Stimulated activated memory B cell treated with anti-CD40 and anti-IgM and Interleukin-4, amounts not matched to agents 10 μg/mL and 1 μg/mL and 100 μg/mL, for 72 hours (primary cell): ENCODE measurements at regions not wholly inside any gene's neighbourhood (a gene's known extent, or its start where the extent isn't known, plus 50 kb on each side); places are given as distances from the start of the nearest gene placed in this dataset.

Experiments
- ATAC-seq: fragments of 150-1000 bp; cut with Tn5 transposase; 2 replicates; pipeline ENCODE4 v1.10.0; 2021
- H3K27ac Mint-ChIP-seq: one replicate; pipeline ENCODE4 v1.8.0; 2022; ENCODE audit warnings: mild to moderate bottlenecking, mixed read lengths
- H3K27me3 Mint-ChIP-seq: one replicate; pipeline ENCODE4 v1.8.0; 2022; ENCODE audit warnings: mixed read lengths
- H3K36me3 Mint-ChIP-seq: one replicate; pipeline ENCODE4 v1.8.0; 2022; ENCODE audit warnings: mixed read lengths
- H3K4me1 Mint-ChIP-seq: one replicate; pipeline ENCODE4 v1.8.0; 2022; ENCODE audit warnings: mixed read lengths
- H3K4me3 Mint-ChIP-seq: one replicate; pipeline ENCODE4 v1.8.0; 2022; ENCODE audit warnings: mild to moderate bottlenecking, moderate library complexity, mixed read lengths
- H3K9me3 Mint-ChIP-seq: one replicate; pipeline ENCODE4 v1.8.0; 2022; ENCODE audit warnings: mixed read lengths

DNA sequence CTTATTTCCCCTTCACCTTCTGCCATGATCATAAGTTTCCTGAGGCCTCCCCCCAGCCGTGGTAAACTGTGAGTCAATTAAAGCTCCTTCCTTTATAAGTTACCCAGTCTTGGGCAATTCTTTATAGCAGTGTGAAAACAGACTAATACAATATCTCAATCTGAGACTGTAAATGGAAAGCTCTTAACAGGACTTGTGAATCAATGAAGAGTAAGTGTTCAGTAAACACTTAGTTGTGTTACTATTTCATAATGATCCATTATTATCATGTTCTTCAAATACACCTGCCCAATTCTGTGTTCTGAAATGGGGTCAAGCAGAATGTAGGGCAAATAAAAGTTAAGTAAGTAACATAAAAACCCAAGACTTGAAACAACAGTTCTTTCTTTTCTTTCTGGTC is 266.2 kb downstream of the TENT5A start:
- H3K36me3 Mint-ChIP-seq = no peaks in the 10 kb centered on the region
- H3K4me1 Mint-ChIP-seq = no peaks in the 10 kb centered on the region
- no peak overlapping the region for H3K27ac Mint-ChIP-seq
- H3K27me3 Mint-ChIP-seq = no peaks in the 10 kb centered on the region
- no peaks in the 10 kb centered on the region for H3K9me3 Mint-ChIP-seq
- ATAC-seq = no peak
- H3K4me3 Mint-ChIP-seq = no peak overlapping the region

DNA sequence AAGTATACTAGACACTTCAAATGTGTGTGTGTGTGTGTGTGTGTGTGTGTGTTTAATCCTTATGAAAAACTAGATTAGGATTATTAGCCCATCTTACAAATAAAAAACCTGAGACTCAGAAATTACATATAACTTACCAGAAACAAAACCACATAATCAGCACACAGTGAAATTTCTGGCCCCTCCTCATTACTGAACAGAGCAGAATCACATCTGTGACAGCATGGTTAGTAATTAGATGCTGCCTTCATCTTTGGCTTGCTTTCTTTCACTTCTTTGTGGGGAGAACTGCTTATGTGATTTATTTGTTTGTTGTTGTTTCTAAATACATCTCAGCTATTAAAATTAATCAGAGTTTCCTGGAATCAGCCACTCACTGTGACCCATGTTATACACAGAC is 267.1 kb downstream of the TENT5A start:
- no peak overlapping the region for H3K27ac Mint-ChIP-seq
- ATAC-seq = no peak
- no peaks in the 10 kb centered on the region for H3K4me1 Mint-ChIP-seq
- no peaks in the 10 kb centered on the region for H3K9me3 Mint-ChIP-seq
- no peak overlapping the region for H3K4me3 Mint-ChIP-seq
- no peaks in the 10 kb centered on the region for H3K27me3 Mint-ChIP-seq
- H3K36me3 Mint-ChIP-seq = no peaks in the 10 kb centered on the region

DNA sequence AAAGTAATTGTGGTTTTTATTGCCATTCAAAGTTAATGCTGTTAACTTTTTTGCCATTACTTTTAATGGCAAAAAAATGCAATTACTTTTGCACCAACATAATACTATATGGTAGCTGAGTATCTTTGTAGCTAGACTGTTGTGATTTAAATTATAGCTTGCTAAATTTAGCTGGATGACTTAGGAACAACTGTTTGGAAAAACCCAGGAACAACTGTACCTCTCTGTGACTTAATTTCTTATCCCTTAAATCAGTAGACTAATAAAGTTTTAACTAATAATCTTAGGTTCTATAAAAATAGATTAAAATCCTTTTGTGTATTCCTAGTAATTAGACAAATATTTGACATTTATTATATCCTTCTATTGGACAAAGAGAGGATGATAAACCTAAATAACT is 268.2 kb downstream of the TENT5A start:
- H3K36me3 Mint-ChIP-seq = no peaks in the 10 kb centered on the region
- no peaks in the 10 kb centered on the region for H3K9me3 Mint-ChIP-seq
- H3K4me3 Mint-ChIP-seq = no peak overlapping the region
- no peak for ATAC-seq
- no peak overlapping the region for H3K27ac Mint-ChIP-seq
- H3K4me1 Mint-ChIP-seq = no peaks in the 10 kb centered on the region
- H3K27me3 Mint-ChIP-seq = no peaks in the 10 kb centered on the region

DNA sequence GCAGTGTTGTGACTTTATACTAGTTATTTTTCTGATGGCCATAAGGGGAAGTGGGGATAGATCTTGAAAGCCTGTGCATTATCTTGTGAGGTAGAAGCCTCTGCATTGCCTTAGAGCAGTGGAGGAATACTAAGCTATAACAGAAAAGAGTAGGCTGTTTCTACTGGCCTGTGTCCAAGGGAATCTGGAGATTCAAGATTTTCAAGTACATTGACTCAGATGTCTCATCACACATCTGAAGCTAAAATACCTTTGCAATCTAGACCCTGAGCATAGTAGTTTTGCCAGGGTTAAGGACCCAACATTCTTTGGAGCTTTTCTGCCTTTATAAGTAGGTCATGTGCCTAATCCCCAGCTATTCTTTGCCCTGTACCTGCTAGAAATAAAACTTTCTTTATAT is 272.3 kb downstream of the TENT5A start:
- no peak for ATAC-seq
- no peaks in the 10 kb centered on the region for H3K27me3 Mint-ChIP-seq
- no peak overlapping the region for H3K27ac Mint-ChIP-seq
- H3K4me3 Mint-ChIP-seq = no peak overlapping the region
- H3K4me1 Mint-ChIP-seq = no peaks in the 10 kb centered on the region
- H3K36me3 Mint-ChIP-seq = no peaks in the 10 kb centered on the region
- H3K9me3 Mint-ChIP-seq = no peaks in the 10 kb centered on the region

DNA sequence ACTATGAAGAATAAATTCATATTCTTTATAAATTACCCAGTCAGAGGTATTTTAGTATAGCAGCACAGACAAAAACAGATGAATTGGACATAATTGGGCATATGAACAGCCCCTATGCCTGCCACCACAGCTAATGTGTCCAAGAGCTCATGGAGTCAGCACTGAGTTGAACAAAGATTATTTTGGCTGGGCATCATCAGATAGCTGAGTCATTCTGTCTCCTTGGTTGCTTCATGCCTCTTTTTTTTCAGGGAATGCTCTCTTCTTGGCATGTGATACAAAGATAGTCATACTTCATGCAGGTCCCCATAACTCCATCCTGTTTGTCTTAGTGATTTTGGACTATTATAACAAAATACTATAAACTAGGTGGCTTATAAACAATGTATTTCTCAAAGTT is 275.6 kb downstream of the TENT5A start:
- Mint-ChIP-seq H3K4me3 (no peak overlapping the region), H3K9me3 (no peaks in the 10 kb centered on the region), H3K27ac (no peak overlapping the region), H3K4me1 (no peaks in the 10 kb centered on the region), H3K27me3 (no peaks in the 10 kb centered on the region), H3K36me3 (no peaks in the 10 kb centered on the region)
- ATAC-seq = no peak

DNA sequence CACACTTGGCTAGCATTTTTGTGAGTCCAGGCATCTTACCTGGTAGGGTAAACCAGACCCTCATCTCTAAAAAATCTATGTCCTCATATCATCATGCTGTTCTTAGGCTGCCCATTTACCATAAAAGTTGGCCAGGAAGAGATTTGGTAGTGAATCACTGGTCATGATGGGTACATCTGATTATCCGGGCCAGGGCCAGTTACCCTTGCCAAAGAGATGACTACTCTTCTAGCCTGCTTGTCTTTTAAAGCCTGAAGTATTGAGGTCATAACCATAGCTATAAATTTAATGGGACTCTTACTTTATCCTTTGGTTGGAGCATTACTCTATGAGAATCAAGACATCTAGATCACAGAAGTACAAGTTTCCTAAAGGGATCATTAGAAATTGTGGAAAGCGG is 276.8 kb downstream of the TENT5A start:
- Mint-ChIP-seq H3K9me3 (no peaks in the 10 kb centered on the region), H3K36me3 (no peaks in the 10 kb centered on the region), H3K27me3 (no peaks in the 10 kb centered on the region), H3K27ac (no peak overlapping the region), H3K4me1 (no peaks in the 10 kb centered on the region), H3K4me3 (no peak overlapping the region)
- ATAC-seq = no peak

DNA sequence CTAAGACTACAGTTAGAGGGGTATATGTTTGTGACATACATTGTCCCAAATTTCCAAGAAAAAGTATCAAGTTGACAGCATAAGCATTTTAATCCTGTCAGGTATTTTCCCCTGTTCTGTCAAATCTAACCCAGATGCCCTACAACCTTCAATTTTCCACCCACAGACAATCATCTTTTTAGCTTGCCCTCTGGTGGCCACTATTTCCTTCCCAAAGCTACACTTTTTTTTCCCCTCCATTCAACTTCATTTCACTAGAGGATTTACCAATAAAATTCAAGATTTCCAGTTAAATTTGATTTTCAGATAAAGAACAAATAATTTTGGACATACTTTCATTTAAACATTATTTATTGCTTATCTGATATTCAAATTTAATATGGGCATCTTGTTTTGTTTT is 286.6 kb downstream of the TENT5A start:
- Mint-ChIP-seq H3K27ac (no peak overlapping the region), H3K4me3 (no peak overlapping the region), H3K27me3 (no peaks in the 10 kb centered on the region), H3K9me3 (peaks cover 13% of the 10 kb centered on the region), H3K36me3 (no peaks in the 10 kb centered on the region), H3K4me1 (no peaks in the 10 kb centered on the region)
- ATAC-seq = no peak

DNA sequence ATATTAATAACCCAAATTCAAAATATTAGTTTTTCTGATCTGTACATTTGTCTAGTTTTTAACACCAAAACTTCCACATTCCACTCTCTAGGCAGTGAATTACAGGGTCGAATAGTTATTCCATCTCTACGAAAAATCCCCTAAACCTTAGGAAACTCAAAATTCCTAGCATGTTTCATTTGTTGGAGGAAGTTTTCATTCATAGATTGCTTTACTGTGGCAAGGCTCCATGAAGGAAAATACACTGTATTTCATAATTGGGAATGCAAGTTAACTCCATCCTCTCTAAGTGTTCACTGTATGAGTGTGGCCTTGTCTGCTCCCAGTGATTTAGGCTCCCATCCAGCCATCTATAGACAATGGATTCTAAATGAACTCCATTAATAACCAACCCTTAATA is 296.1 kb downstream of the TENT5A start:
- no peak overlapping the region for H3K27ac Mint-ChIP-seq
- H3K27me3 Mint-ChIP-seq = no peaks in the 10 kb centered on the region
- no peaks in the 10 kb centered on the region for H3K4me1 Mint-ChIP-seq
- ATAC-seq = no peak
- no peaks in the 10 kb centered on the region for H3K36me3 Mint-ChIP-seq
- peaks cover 4% of the 10 kb centered on the region for H3K9me3 Mint-ChIP-seq
- no peak overlapping the region for H3K4me3 Mint-ChIP-seq

DNA sequence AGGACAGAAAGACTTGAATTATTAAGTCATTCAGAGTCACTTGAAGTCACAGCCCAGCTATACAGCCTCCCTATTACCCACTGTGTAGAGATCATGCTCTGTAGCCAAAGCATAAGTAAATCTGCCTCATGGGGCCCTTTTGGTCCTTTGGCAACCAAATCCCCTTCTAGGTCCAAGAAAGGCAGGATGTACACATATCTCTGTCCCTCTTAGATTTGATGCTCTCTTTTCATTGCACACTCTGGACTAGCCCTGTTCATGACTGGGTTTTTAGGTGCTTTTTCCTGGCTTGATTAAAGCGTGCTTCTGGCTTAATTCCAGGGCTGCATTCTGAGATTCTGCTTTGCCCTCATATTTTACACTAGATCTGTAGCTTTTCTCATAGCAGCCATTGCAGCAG is 296.8 kb downstream of the TENT5A start:
- Mint-ChIP-seq H3K27ac (no peak overlapping the region), H3K4me1 (no peaks in the 10 kb centered on the region), H3K27me3 (no peaks in the 10 kb centered on the region), H3K9me3 (peaks cover 3% of the 10 kb centered on the region), H3K36me3 (no peaks in the 10 kb centered on the region), H3K4me3 (no peak overlapping the region)
- no peak for ATAC-seq

DNA sequence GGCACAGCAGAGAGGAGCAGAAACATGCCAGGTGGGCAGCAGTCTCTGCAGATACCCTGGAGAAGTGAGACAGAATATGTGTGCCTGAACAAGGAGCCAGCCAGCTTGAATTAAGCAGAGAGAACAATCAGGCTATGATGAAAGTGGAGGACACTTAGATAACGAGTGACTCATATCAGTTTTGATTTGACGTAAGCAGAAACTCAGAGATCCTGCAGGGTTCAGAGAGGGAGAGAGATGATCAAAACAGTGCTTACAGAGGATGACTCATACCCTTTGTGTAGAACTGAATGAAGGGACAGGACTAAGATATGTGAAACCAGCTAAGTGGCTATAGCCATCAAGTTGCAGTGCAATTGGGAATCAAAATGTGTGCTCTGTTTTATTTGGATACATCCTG is 300.7 kb downstream of the TENT5A start:
- Mint-ChIP-seq H3K4me3 (no peak overlapping the region), H3K27me3 (no peaks in the 10 kb centered on the region), H3K27ac (no peak overlapping the region), H3K36me3 (no peaks in the 10 kb centered on the region), H3K4me1 (no peaks in the 10 kb centered on the region), H3K9me3 (no peaks in the 10 kb centered on the region)
- ATAC-seq = peak; percentile 65

DNA sequence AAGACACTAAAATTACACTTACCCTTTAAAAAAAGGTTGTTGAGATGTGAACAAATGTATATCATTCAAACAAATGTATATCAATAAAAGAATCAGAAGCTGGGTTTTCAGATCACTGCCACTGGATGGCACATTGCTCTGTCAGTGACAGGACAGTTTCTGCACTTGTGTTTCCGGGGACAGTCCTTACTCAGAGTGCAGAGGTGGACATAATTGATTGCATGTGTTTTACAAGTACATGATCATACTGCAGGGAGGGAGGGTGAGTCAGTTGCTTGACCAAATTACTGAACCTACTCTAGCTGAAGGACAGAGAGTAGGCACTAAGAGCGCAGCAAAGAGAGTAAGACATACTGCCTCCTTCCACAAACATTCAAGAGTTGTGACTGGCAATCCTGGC is 302.3 kb downstream of the TENT5A start:
- Mint-ChIP-seq H3K4me3 (no peak overlapping the region), H3K9me3 (no peaks in the 10 kb centered on the region), H3K4me1 (no peaks in the 10 kb centered on the region), H3K27ac (no peak overlapping the region), H3K27me3 (no peaks in the 10 kb centered on the region), H3K36me3 (no peaks in the 10 kb centered on the region)
- no peak for ATAC-seq

DNA sequence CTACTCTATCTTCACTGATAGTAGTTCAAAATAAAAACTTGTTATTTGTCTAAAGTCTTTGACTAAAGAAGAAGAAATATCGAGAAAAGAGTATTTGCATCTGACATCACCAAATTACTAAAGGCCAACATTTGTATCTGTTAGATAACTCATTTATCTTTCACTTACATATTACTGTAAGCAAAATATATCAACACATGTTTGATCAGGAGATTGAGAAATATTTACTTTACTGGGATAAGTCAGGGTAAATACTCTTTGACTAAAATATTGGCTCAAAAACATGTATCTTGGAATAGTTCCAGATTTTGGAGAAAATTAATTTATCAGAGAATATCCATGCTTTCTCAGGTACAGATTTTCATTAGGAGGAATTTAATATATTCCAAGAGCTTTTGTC is 306.0 kb downstream of the TENT5A start:
- no peak overlapping the region for H3K4me3 Mint-ChIP-seq
- H3K36me3 Mint-ChIP-seq = no peaks in the 10 kb centered on the region
- H3K4me1 Mint-ChIP-seq = no peaks in the 10 kb centered on the region
- ATAC-seq = no peak
- no peaks in the 10 kb centered on the region for H3K27me3 Mint-ChIP-seq
- H3K27ac Mint-ChIP-seq = no peak overlapping the region
- no peaks in the 10 kb centered on the region for H3K9me3 Mint-ChIP-seq

DNA sequence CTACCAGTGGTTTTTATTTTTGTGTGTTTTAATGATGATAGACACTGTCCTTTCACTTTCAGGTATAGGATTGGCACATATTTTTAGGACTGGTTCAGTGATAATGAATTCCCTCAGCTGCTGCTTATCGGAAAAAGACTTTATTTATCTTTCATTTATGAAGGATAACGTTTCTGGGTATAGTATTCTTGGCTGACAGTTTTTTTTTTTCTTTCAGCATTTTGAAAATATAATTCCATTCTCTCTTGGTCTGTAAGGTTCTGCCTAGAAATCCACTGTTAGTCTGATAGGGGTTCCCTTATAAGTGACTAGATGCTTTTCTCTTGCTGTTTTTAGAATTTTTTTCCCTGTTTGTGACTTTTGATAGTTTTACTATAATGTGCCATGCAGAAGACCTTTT is 313.1 kb downstream of the TENT5A start:
- no peak overlapping the region for H3K27ac Mint-ChIP-seq
- H3K36me3 Mint-ChIP-seq = no peaks in the 10 kb centered on the region
- no peak for ATAC-seq
- H3K4me1 Mint-ChIP-seq = no peaks in the 10 kb centered on the region
- peaks cover 26% of the 10 kb centered on the region for H3K9me3 Mint-ChIP-seq
- no peak overlapping the region for H3K4me3 Mint-ChIP-seq
- no peaks in the 10 kb centered on the region for H3K27me3 Mint-ChIP-seq

DNA sequence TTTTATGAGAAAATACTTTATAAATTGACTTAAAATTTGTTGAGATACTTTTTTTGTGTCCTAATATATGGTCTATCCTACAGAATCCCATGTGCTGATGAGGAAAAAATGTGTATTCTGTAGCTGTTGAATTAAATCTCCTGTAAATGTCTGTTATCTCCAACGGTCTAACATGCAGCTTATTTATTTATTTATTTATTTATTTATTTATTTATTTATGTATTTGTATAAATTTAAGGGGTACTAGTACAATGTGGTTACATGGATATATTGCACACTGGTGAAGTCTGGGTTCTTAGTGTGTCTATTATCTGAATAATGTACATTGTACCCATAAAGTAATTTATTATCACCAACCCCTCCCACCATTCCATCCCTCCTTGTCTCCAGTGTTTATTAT is 315.5 kb downstream of the TENT5A start:
- H3K9me3 Mint-ChIP-seq = peaks cover 26% of the 10 kb centered on the region
- no peaks in the 10 kb centered on the region for H3K4me1 Mint-ChIP-seq
- no peaks in the 10 kb centered on the region for H3K27me3 Mint-ChIP-seq
- H3K4me3 Mint-ChIP-seq = no peak overlapping the region
- H3K27ac Mint-ChIP-seq = no peak overlapping the region
- no peak for ATAC-seq
- H3K36me3 Mint-ChIP-seq = no peaks in the 10 kb centered on the region

DNA sequence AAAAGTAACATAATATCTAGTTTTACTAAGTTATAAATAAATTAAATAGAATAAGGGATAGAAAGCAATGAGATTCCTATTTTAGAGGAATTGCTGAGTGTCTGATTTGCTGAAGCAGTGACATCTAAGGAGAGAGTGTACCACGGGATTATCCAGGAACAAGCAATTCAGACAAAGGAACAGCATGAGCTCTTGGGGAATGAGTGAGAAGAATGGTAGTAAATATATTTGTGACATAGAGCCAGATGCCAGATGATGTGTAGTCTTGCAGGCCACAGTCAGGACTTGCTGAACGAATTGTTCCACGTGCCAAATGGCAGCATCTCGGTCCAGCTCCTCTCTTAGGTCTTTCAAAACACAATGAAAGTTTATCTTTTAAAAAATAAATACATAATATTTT is 339.2 kb downstream of the TENT5A start:
- H3K27me3 Mint-ChIP-seq = no peaks in the 10 kb centered on the region
- ATAC-seq = no peak
- no peak overlapping the region for H3K27ac Mint-ChIP-seq
- H3K4me1 Mint-ChIP-seq = no peaks in the 10 kb centered on the region
- H3K4me3 Mint-ChIP-seq = no peak overlapping the region
- no peaks in the 10 kb centered on the region for H3K9me3 Mint-ChIP-seq
- H3K36me3 Mint-ChIP-seq = no peaks in the 10 kb centered on the region

DNA sequence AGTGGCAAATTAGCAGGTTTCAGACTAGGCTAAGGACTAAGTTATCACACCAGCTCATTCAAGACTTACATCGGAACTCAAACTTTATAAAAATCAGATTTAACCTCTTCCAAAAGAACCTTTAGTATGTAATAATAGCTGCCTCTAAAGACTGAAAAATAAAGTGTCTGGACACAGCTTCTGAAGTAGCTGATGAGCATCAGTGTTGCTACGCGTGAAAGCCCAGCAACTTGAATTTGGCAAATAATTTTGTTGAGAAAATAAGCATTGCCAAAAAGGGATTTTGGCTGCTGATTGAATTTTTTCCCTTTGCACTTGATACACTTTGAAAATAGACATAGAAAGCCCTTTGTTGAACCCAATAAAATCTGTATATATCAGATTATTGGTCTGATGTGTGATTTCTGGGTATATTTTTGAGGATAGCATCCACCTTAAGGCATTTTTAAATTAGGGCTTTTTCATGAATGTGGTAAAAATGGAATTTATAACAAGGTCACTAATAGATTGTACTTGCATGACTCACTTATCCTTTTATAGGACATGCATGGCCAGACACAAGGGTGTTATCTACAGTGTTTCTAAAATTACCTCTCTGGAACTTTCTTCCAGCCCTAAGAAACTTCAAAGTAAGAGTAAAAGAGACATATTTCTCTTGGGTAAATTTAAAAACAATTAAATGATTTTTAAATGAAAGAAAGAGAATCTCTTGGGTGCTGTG is 350.4 kb downstream of the TENT5A start:
- Mint-ChIP-seq H3K36me3 (no peaks in the 10 kb centered on the region), H3K9me3 (no peaks in the 10 kb centered on the region), H3K27me3 (no peaks in the 10 kb centered on the region), H3K4me3 (no peak overlapping the region), H3K27ac (no peak overlapping the region), H3K4me1 (no peaks in the 10 kb centered on the region)
- ATAC-seq = no peak

DNA sequence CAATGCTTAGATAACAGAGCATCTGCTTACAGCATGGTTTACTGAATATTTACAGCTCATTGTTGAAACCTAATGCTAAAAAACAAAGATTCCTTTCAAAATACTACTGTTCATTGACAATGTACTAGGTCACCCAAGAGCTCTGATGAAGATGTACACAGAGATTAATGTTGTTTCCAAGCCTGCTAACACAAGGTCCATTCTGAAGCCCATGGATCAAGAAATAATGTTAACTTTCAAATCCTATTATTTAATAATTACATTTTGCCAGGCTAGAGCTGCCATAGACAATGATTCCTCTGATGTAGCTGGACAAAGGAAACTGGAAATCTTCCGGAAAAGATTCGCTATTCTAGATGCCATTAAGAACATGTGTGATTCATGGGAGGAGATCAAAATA is 355.6 kb downstream of the TENT5A start:
- H3K36me3 Mint-ChIP-seq = no peaks in the 10 kb centered on the region
- H3K4me1 Mint-ChIP-seq = no peaks in the 10 kb centered on the region
- H3K27ac Mint-ChIP-seq = no peak overlapping the region
- no peak overlapping the region for H3K4me3 Mint-ChIP-seq
- ATAC-seq = no peak
- H3K27me3 Mint-ChIP-seq = no peaks in the 10 kb centered on the region
- H3K9me3 Mint-ChIP-seq = peaks cover 11% of the 10 kb centered on the region
